PFSK-1 (cell line): ENCODE measurements at regions not wholly inside any gene's neighbourhood (a gene's known extent, or its start where the extent isn't known, plus 50 kb on each side); places are given as distances from the start of the nearest gene placed in this dataset.

Source experiments
- POLR2AphosphoS5 ChIP-seq: IDR thresholded peaks from 2 replicates; pipeline ENCODE4 v1.6.1; 2012; ENCODE audit warnings: low read depth, mild to moderate bottlenecking, control low read depth, low read length, moderate library complexity
- REST ChIP-seq, 2 experiments: IDR thresholded peaks; 2 replicates each; pipeline versions ENCODE4 v1.6.1 to v1.8.0; 2011 to 2012; ENCODE audit warnings: low read depth in 2 of 2, low read length in 2 of 2, control low read depth in 1 of 2, inconsistent platforms in 1 of 2, mild to moderate bottlenecking in 1 of 2, moderate library complexity in 1 of 2; ENCODE audit not compliant: insufficient read depth in 1 of 2
- SIN3A ChIP-seq: IDR thresholded peaks from 2 replicates; pipeline ENCODE4 v1.6.1; 2012; ENCODE audit warnings: mild to moderate bottlenecking, low read length, moderate library complexity, borderline replicate concordance; ENCODE audit not compliant: insufficient read depth
- TAF1 ChIP-seq: IDR thresholded peaks from 2 replicates; pipeline ENCODE4 v1.6.1; 2012; ENCODE audit warnings: low read length, control low read depth, borderline replicate concordance; ENCODE audit not compliant: insufficient read depth

- no peak for TF ChIP-seq POLR2AphosphoS5
- TF ChIP-seq SIN3A: no peak
- no peak for TF ChIP-seq REST (IDR thresholded peaks at IDR 0.05; ENCODE audit: insufficient read depth in 1 of 2, low read depth in 2 of 2, low read length in 2 of 2)
- TF ChIP-seq TAF1: no peak
Measured at GRCh38 chr16:73355981-73356380, 308.1 kb upstream of the ZFHX3 start.
